Calu3 (cell line): ENCODE measurements at regions not wholly inside any gene's neighbourhood (a gene's known extent, or its start where the extent isn't known, plus 50 kb on each side); places are given as distances from the start of the nearest gene placed in this dataset.

Experiments
- BruUV-seq: library from RNA; stranded (reverse); fragments of 400-500 nt; replicated peaks from 2 replicates; lab custom pipeline; 2021; lab: Mats Ljungman, UMichigan
- CTCF ChIA-PET: fragments of 300-600 bp; sonication (Branson Sonifier 250); formaldehyde crosslinking; loops from one replicate; lab custom pipeline; 2022; ENCODE audit warnings: antibody characterized with exemption; lab: Charles Lee
- DNase-seq: peaks from one replicate; pipeline ENCODE4 v3.0.0; 2022
- H3K27ac Mint-ChIP-seq: one replicate; pipeline ENCODE4 v1.8.0; 2022; ENCODE audit warnings: mixed read lengths; ENCODE audit not compliant: unreplicated experiment
- H3K27me3 Mint-ChIP-seq: one replicate; pipeline ENCODE4 v1.8.0; 2022; ENCODE audit warnings: mixed read lengths; ENCODE audit not compliant: unreplicated experiment
- H3K36me3 Mint-ChIP-seq: one replicate; pipeline ENCODE4 v1.8.0; 2022; ENCODE audit warnings: mild to moderate bottlenecking, moderate library complexity, mixed read lengths; ENCODE audit not compliant: insufficient read depth, unreplicated experiment
- H3K4me1 Mint-ChIP-seq: one replicate; pipeline ENCODE4 v1.8.0; 2022; ENCODE audit warnings: mild to moderate bottlenecking, low read depth, mixed read lengths; ENCODE audit not compliant: unreplicated experiment
- H3K4me3 Mint-ChIP-seq: one replicate; pipeline ENCODE4 v1.8.0; 2022; ENCODE audit warnings: mild to moderate bottlenecking, low read depth, moderate library complexity, mixed read lengths; ENCODE audit not compliant: unreplicated experiment
- H3K9me3 Mint-ChIP-seq: one replicate; pipeline ENCODE4 v1.8.0; 2022; ENCODE audit warnings: low read depth, mixed read lengths; ENCODE audit not compliant: unreplicated experiment
- CTCF ChIP-seq: fragments of 200-600 bp; IDR thresholded peaks from one replicate; pipeline ENCODE4 v1.8.0; 2022; ENCODE audit warnings: antibody characterized with exemption; ENCODE audit not compliant: unreplicated experiment
- intact Hi-C: fragments of 100-400 bp; cut with micrococcal nuclease; formaldehyde crosslinking; loops from one replicate; pipeline ENCODE4 v1.10.0; 2022; ENCODE audit not compliant: unreplicated experiment

- Mint-ChIP-seq H3K4me1 (no peaks in the 10 kb centered on the region), H3K4me3 (no peak overlapping the region), H3K9me3 (peaks cover 2% of the 10 kb centered on the region), H3K27ac (no peak overlapping the region), H3K27me3 (no peaks in the 10 kb centered on the region), H3K36me3 (no peaks in the 10 kb centered on the region)
- no peak for DNase-seq
- intact Hi-C loops: no loop called here
- no peak for TF ChIP-seq CTCF
- BruUV-seq: no TSS peak
- CTCF ChIA-PET: interaction anchor here (0.7 kb wide), 1 partner anchor 12 kb away, joined by 3 read pairs; no protein-coding TSS in a partner anchor
These were observed 609.5 kb upstream of the CLINT1 start for GRCh38 chr5:158468444-158468843.

- Mint-ChIP-seq H3K27ac (no peak overlapping the region), H3K4me1 (no peaks in the 10 kb centered on the region), H3K9me3 (peaks cover 2% of the 10 kb centered on the region), H3K27me3 (no peaks in the 10 kb centered on the region), H3K36me3 (no peaks in the 10 kb centered on the region), H3K4me3 (no peak overlapping the region)
- intact Hi-C loops: no loop called here
- CTCF ChIA-PET: no interaction called here
- no peak for DNase-seq
- BruUV-seq: no TSS peak
- no peak for TF ChIP-seq CTCF
These were observed 607.2 kb upstream of the CLINT1 start for GRCh38 chr5:158466191-158466590.

GRCh38 chr5:158465086-158465972 lies 606.4 kb upstream of the CLINT1 start:
- Mint-ChIP-seq H3K36me3 (no peaks in the 10 kb centered on the region), H3K27ac (no peak overlapping the region), H3K4me3 (no peak overlapping the region), H3K4me1 (no peaks in the 10 kb centered on the region), H3K27me3 (no peaks in the 10 kb centered on the region), H3K9me3 (peaks cover 2% of the 10 kb centered on the region)
- no peak for TF ChIP-seq CTCF
- CTCF ChIA-PET: no interaction called here
- DNase-seq: no peak
- no TSS peak for BruUV-seq
- intact Hi-C loops: no loop called here

GRCh38 chr5:158464383-158464782 lies 605.4 kb upstream of the CLINT1 start:
- H3K9me3 Mint-ChIP-seq: peaks cover under 1% of the 10 kb centered on the region
- no peaks in the 10 kb centered on the region for H3K27me3 Mint-ChIP-seq
- no peak overlapping the region for H3K27ac Mint-ChIP-seq
- TF ChIP-seq CTCF: no peak
- no peak for DNase-seq
- intact Hi-C loops: no loop called here
- H3K4me1 Mint-ChIP-seq: no peaks in the 10 kb centered on the region
- no TSS peak for BruUV-seq
- no peaks in the 10 kb centered on the region for H3K36me3 Mint-ChIP-seq
- no peak overlapping the region for H3K4me3 Mint-ChIP-seq
- CTCF ChIA-PET: no interaction called here
